ENCODE measurements at regions not wholly inside any gene's neighbourhood (a gene's known extent, or its start where the extent isn't known, plus 50 kb on each side); places are given as distances from the start of the nearest gene placed in this dataset.

DNA sequence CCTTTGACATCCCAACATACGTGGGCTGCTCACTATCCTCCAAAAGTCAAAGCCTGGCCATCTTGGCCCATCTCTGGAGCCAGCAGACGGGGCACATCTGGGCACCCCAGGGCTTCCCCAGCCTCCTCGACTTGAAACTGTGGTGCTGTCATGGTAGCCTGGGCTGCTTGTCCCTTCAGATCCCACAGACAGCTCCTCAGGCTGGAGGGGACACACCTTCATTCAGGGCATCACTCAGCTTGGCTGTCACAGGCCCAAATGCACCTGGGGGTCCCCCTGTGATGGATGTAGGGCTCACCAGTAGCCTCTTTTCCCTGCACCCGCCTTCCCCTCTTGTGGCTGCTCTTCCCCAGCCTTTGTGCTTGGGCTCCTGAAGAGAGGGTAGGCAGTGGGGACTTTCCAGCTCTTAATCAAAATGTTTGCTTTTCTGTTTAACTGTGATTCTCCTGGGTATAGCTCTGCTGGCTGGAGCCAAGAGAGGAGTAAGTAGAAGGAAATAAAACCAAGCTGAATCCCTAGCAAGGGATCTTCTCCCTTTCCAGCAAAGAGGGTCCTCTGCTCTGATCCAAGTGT is 92.3 kb downstream of the GYPC start:
- no peak overlapping the region for H3K27ac ChIP-seq (replicated peaks)
- no peak for DNase-seq (ENCODE audit: low read depth in 1 of 2, low spot score in 1 of 2)
- H3K4me3 ChIP-seq (replicated peaks; ENCODE audit: insufficient read depth, low read length), result no peak overlapping the region
- H3K27me3 ChIP-seq (ENCODE audit: insufficient read depth, poor library complexity, severe bottlenecking), result no peaks in the 10 kb centered on the region
- TF ChIP-seq, protein P1, sequence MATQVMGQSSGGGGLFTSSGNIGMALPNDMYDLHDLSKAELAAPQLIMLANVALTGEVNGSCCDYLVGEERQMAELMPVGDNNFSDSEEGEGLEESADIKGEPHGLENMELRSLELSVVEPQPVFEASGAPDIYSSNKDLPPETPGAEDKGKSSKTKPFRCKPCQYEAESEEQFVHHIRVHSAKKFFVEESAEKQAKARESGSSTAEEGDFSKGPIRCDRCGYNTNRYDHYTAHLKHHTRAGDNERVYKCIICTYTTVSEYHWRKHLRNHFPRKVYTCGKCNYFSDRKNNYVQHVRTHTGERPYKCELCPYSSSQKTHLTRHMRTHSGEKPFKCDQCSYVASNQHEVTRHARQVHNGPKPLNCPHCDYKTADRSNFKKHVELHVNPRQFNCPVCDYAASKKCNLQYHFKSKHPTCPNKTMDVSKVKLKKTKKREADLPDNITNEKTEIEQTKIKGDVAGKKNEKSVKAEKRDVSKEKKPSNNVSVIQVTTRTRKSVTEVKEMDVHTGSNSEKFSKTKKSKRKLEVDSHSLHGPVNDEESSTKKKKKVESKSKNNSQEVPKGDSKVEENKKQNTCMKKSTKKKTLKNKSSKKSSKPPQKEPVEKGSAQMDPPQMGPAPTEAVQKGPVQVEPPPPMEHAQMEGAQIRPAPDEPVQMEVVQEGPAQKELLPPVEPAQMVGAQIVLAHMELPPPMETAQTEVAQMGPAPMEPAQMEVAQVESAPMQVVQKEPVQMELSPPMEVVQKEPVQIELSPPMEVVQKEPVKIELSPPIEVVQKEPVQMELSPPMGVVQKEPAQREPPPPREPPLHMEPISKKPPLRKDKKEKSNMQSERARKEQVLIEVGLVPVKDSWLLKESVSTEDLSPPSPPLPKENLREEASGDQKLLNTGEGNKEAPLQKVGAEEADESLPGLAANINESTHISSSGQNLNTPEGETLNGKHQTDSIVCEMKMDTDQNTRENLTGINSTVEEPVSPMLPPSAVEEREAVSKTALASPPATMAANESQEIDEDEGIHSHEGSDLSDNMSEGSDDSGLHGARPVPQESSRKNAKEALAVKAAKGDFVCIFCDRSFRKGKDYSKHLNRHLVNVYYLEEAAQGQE (IDR thresholded peaks at IDR 0.05; ENCODE audit: insufficient replicate concordance, low read depth), result no peak
- TF ChIP-seq GABPA (IDR thresholded peaks at IDR 0.05; ENCODE audit: low read depth), result no peak
- no peak for TF ChIP-seq SPI1 (IDR thresholded peaks at IDR 0.05; ENCODE audit: borderline replicate concordance, low read depth)
- no peak for TF ChIP-seq POLR2AphosphoS5 (IDR thresholded peaks at IDR 0.05; ENCODE audit: low read depth)
- TF ChIP-seq, protein P2, sequence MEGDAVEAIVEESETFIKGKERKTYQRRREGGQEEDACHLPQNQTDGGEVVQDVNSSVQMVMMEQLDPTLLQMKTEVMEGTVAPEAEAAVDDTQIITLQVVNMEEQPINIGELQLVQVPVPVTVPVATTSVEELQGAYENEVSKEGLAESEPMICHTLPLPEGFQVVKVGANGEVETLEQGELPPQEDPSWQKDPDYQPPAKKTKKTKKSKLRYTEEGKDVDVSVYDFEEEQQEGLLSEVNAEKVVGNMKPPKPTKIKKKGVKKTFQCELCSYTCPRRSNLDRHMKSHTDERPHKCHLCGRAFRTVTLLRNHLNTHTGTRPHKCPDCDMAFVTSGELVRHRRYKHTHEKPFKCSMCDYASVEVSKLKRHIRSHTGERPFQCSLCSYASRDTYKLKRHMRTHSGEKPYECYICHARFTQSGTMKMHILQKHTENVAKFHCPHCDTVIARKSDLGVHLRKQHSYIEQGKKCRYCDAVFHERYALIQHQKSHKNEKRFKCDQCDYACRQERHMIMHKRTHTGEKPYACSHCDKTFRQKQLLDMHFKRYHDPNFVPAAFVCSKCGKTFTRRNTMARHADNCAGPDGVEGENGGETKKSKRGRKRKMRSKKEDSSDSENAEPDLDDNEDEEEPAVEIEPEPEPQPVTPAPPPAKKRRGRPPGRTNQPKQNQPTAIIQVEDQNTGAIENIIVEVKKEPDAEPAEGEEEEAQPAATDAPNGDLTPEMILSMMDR (IDR thresholded peaks at IDR 0.05; ENCODE audit: insufficient read depth, low read length), result no peak

DNA sequence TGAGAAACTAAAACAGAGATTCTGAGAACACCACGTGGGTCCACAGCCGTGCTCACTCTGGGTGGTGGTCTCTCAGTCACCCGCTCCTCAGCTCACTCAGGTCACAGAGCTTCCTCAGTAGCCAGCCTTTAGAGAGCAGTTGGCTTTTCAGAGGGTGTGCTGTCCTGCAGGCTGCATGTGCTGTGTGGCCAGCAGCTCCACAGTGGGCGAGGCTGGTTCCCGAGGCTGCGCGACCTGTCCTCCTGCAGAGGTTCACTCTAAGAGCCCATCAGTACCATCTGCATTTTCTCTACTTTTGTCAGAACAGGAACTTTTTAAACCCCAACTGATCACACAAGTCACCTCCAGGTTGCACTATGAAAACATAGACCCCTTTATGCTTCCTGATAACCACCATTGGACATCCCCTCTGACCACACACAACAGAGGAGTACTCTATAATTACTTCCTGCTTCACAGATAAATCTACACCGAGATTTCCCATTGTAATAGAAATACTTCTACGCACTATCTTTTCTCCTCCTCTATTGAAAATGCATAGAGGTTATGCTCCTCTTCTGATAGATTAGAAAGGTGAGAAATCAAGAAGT is 93.1 kb downstream of the GYPC start:
- no peak for DNase-seq (ENCODE audit: low read depth in 1 of 2, low spot score in 1 of 2)
- Histone ChIP-seq H3K27ac (replicated peaks) (no peak overlapping the region), H3K4me3 (replicated peaks; ENCODE audit: insufficient read depth, low read length) (no peak overlapping the region), H3K27me3 (ENCODE audit: insufficient read depth, poor library complexity, severe bottlenecking) (no peaks in the 10 kb centered on the region)
- TF ChIP-seq GABPA (IDR thresholded peaks at IDR 0.05; ENCODE audit: low read depth) (no peak), POLR2AphosphoS5 (IDR thresholded peaks at IDR 0.05; ENCODE audit: low read depth) (no peak)

DNA sequence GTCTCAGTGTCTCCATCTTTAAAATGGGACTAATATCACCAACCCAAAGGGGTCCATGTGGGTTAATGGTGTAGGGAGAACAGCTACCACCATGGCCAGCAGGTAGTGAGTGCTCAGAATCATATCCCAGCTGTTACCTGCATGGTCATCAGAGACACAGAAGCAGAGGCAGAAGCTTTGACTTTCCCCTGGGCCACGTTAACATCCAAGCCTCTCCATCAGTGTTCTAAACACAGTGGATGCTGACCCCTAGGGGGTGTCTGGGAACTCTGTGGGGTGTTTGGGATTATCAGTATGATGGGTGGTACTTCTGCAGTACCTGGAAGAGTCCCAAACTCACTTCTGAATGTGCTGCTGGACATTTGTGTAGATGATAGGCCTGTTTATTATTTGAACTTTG is 93.6 kb downstream of the GYPC start:
- no peak for TF ChIP-seq GABPA (IDR thresholded peaks at IDR 0.05; ENCODE audit: low read depth)
- TF ChIP-seq, protein P1 (IDR thresholded peaks at IDR 0.05; ENCODE audit: insufficient replicate concordance, low read depth), result no peak
- no peak for TF ChIP-seq SPI1 (IDR thresholded peaks at IDR 0.05; ENCODE audit: borderline replicate concordance, low read depth)
- TF ChIP-seq, protein P2 (IDR thresholded peaks at IDR 0.05; ENCODE audit: insufficient read depth, low read length), result no peak
- no peak for TF ChIP-seq POLR2AphosphoS5 (IDR thresholded peaks at IDR 0.05; ENCODE audit: low read depth)
- H3K27ac ChIP-seq (replicated peaks), result no peak overlapping the region
- no peak for DNase-seq (ENCODE audit: low read depth in 1 of 2, low spot score in 1 of 2)
- H3K4me3 ChIP-seq (replicated peaks; ENCODE audit: insufficient read depth, low read length), result no peak overlapping the region
- H3K27me3 ChIP-seq (ENCODE audit: insufficient read depth, poor library complexity, severe bottlenecking), result no peaks in the 10 kb centered on the region

DNA sequence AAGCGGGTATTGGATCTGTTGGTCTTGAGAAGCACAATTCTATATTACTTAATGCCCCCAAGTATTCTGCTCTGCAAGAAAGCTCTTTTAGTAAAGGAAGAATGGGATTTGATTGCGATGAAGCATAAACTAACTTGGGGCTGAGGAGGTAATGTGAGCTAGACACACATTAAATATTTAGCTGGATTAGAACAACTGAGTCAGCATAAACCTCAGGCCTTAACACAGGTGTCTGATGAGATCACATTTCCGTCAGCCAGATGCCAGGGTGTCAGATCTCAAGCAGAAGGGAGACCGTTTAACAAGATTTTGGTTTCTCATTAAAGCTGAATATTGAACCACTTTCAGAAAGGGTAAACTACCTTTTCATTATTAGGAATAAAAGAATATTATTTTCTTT is 94.5 kb downstream of the GYPC start:
- H3K27me3 ChIP-seq (ENCODE audit: insufficient read depth, poor library complexity, severe bottlenecking), result no peaks in the 10 kb centered on the region
- no peak for DNase-seq (ENCODE audit: low read depth in 1 of 2, low spot score in 1 of 2)
- H3K4me3 ChIP-seq (replicated peaks; ENCODE audit: insufficient read depth, low read length), result no peak overlapping the region
- TF ChIP-seq SPI1 (IDR thresholded peaks at IDR 0.05; ENCODE audit: borderline replicate concordance, low read depth) (no peak), POLR2AphosphoS5 (IDR thresholded peaks at IDR 0.05; ENCODE audit: low read depth) (no peak), GABPA (IDR thresholded peaks at IDR 0.05; ENCODE audit: low read depth) (no peak)
- TF ChIP-seq, protein P2 (IDR thresholded peaks at IDR 0.05; ENCODE audit: insufficient read depth, low read length), result no peak
- TF ChIP-seq, protein P1 (IDR thresholded peaks at IDR 0.05; ENCODE audit: insufficient replicate concordance, low read depth), result no peak
- no peak overlapping the region for H3K27ac ChIP-seq (replicated peaks)
